Activated CD8-positive, alpha-beta memory T cell treated with anti-CD3 and anti-CD28 coated beads for 24 hours (primary cell): ENCODE measurements at regions not wholly inside any gene's neighbourhood (a gene's known extent, or its start where the extent isn't known, plus 50 kb on each side); places are given as distances from the start of the nearest gene placed in this dataset.
A peak's percentile ranks its signal among the peaks of the same experiment; 100 is the strongest.

Experiments used
- DNase-seq: peaks from one replicate; pipeline ENCODE4 v3.0.0-alpha.2; 2020

- peak; percentile 47 for DNase-seq
These were observed 54.4 kb upstream of the KLF3 start for GRCh38 chr4:38609614-38610013.

- no peak for DNase-seq
These were observed 53.5 kb upstream of the KLF3 start for GRCh38 chr4:38610521-38610920.

GRCh38 chr4:38610966-38611431 lies 53.0 kb upstream of the KLF3 start:
- peak; percentile 19 for DNase-seq

GRCh38 chr4:38611676-38612075 lies 52.3 kb upstream of the KLF3 start:
- no peak for DNase-seq

- DNase-seq: peak; percentile 3
These were observed 51.2 kb upstream of the KLF3 start for GRCh38 chr4:38612646-38613414.
